ENCODE measurements at regions not wholly inside any gene's neighbourhood (a gene's known extent, or its start where the extent isn't known, plus 50 kb on each side); places are given as distances from the start of the nearest gene placed in this dataset.
"Not testable (repeated sequence)": the region's sequence is repeated elsewhere in the genome, so short reads cannot be mapped to it uniquely, and the experiment has no call there.

- H2AFZ ChIP-seq (ENCODE audit: low read depth, low read length, poor library complexity, severe bottlenecking); H4K20me1 ChIP-seq (ENCODE audit: insufficient read depth); RAD21 ChIA-PET (ENCODE audit: low non-redundant PET in 1 of 2, low total read pairs in 2 of 2, uncharacterized antibody in 2 of 2, unreplicated experiment in 2 of 2); H3K79me2 ChIP-seq (ENCODE audit: insufficient read depth, low read length); H3K9me3 ChIP-seq (ENCODE audit: control insufficient read depth in 1 of 2, insufficient read depth in 1 of 2, low read depth in 1 of 2, low read length in 2 of 2); H3K4me3 ChIP-seq (replicated peaks in 1 of 2; ENCODE audit: low read depth in 1 of 2, low read length in 2 of 2); H3K36me3 ChIP-seq (ENCODE audit: control insufficient read depth in 1 of 2, insufficient read depth in 2 of 2, low read length in 2 of 2); H3K27me3 ChIP-seq (ENCODE audit: insufficient read depth, low read length); ATAC-seq; intact Hi-C loops (cut with micrococcal nuclease); H3K9me2 ChIP-seq (ENCODE audit: insufficient read depth); DNase-seq (ENCODE audit: low read depth, low spot score); H3K4me1 ChIP-seq (ENCODE audit: control insufficient read depth in 1 of 2, insufficient read depth in 2 of 2, low read length in 2 of 2); H3K9ac ChIP-seq (ENCODE audit: low read length); BruUV-seq (replicated peaks); CTCF ChIA-PET; H3K27ac ChIP-seq (ENCODE audit: low read depth, low read length); H3K4me2 ChIP-seq (ENCODE audit: low read length); POLR2A ChIA-PET: not testable (repeated sequence)
Observed at GRCh38 chr5:96170481-96171125, 209.0 kb upstream of the ELL2 start.

GRCh38 chr5:96168833-96169232 lies 207.2 kb upstream of the ELL2 start:
- H3K9me3 ChIP-seq (ENCODE audit: control insufficient read depth in 1 of 2, insufficient read depth in 1 of 2, low read depth in 1 of 2, low read length in 2 of 2); H3K36me3 ChIP-seq (ENCODE audit: control insufficient read depth in 1 of 2, insufficient read depth in 2 of 2, low read length in 2 of 2); H3K9ac ChIP-seq (ENCODE audit: low read length); H3K4me2 ChIP-seq (ENCODE audit: low read length); H3K27me3 ChIP-seq (ENCODE audit: insufficient read depth, low read length); ATAC-seq; H3K4me3 ChIP-seq (replicated peaks in 1 of 2; ENCODE audit: low read depth in 1 of 2, low read length in 2 of 2); intact Hi-C loops (cut with micrococcal nuclease); H3K79me2 ChIP-seq (ENCODE audit: insufficient read depth, low read length); POLR2A ChIA-PET; RAD21 ChIA-PET (ENCODE audit: low non-redundant PET in 1 of 2, low total read pairs in 2 of 2, uncharacterized antibody in 2 of 2, unreplicated experiment in 2 of 2); H4K20me1 ChIP-seq (ENCODE audit: insufficient read depth); H3K27ac ChIP-seq (ENCODE audit: low read depth, low read length); BruUV-seq (replicated peaks); H3K4me1 ChIP-seq (ENCODE audit: control insufficient read depth in 1 of 2, insufficient read depth in 2 of 2, low read length in 2 of 2); H2AFZ ChIP-seq (ENCODE audit: low read depth, low read length, poor library complexity, severe bottlenecking); H3K9me2 ChIP-seq (ENCODE audit: insufficient read depth); DNase-seq (ENCODE audit: low read depth, low spot score); CTCF ChIA-PET: not testable (repeated sequence)

GRCh38 chr5:96159043-96159442 lies 197.4 kb upstream of the ELL2 start:
- H3K9ac ChIP-seq (ENCODE audit: low read length): no peak overlapping the region
- DNase-seq (ENCODE audit: low read depth, low spot score) (no peak), ATAC-seq (no peak)
- BruUV-seq (replicated peaks): no TSS peak
- H3K79me2 ChIP-seq (ENCODE audit: insufficient read depth, low read length): no peaks in the 10 kb centered on the region
- intact Hi-C loops (cut with micrococcal nuclease): no loop called here
- TF ChIP-seq CEBPB (IDR thresholded peaks at IDR 0.05; ENCODE audit: low read depth) (no peak), POLR2A (IDR thresholded peaks at IDR 0.05; ENCODE audit: borderline replicate concordance, extremely low read depth, insufficient read depth, insufficient read length) (no peak), ATF3 (IDR thresholded peaks at IDR 0.05) (no peak), ZFX (IDR thresholded peaks at IDR 0.05) (no peak)
- TF ChIP-seq, protein P1, sequence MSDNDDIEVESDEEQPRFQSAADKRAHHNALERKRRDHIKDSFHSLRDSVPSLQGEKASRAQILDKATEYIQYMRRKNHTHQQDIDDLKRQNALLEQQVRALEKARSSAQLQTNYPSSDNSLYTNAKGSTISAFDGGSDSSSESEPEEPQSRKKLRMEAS (IDR thresholded peaks at IDR 0.05): no peak
- H3K4me3 ChIP-seq (replicated peaks in 1 of 2; ENCODE audit: low read depth in 1 of 2, low read length in 2 of 2): no peak overlapping the region
- CTCF ChIA-PET: no interaction called here
- no peak overlapping the region for H2AFZ ChIP-seq (ENCODE audit: low read depth, low read length, poor library complexity, severe bottlenecking)
- H3K9me2 ChIP-seq (ENCODE audit: insufficient read depth): no peaks in the 10 kb centered on the region
- POLR2A ChIA-PET: no interaction called here
- H4K20me1 ChIP-seq (ENCODE audit: insufficient read depth): no peaks in the 10 kb centered on the region
- no peak overlapping the region for H3K4me2 ChIP-seq (ENCODE audit: low read length)
- H3K27me3 ChIP-seq (ENCODE audit: insufficient read depth, low read length): no peaks in the 10 kb centered on the region
- no peaks in the 10 kb centered on the region for H3K9me3 ChIP-seq (ENCODE audit: control insufficient read depth in 1 of 2, insufficient read depth in 1 of 2, low read depth in 1 of 2, low read length in 2 of 2)
- no peak overlapping the region for H3K27ac ChIP-seq (ENCODE audit: low read depth, low read length)
- RAD21 ChIA-PET (ENCODE audit: low non-redundant PET in 1 of 2, low total read pairs in 2 of 2, uncharacterized antibody in 2 of 2, unreplicated experiment in 2 of 2): no interaction called here
- peaks cover 0 to 5% of the 10 kb centered on the region in 2 experiments; a peak in 1 of 4 replicates for H3K4me1 ChIP-seq (ENCODE audit: control insufficient read depth in 1 of 2, insufficient read depth in 2 of 2, low read length in 2 of 2)
- no peaks in the 10 kb centered on the region for H3K36me3 ChIP-seq (ENCODE audit: control insufficient read depth in 1 of 2, insufficient read depth in 2 of 2, low read length in 2 of 2)

Measured in HCT116 (cell line).